Ovary (tissue), 7 donors: ENCODE measurements at regions not wholly inside any gene's neighbourhood (a gene's known extent, or its start where the extent isn't known, plus 50 kb on each side); places are given as distances from the start of the nearest gene placed in this dataset.

Source experiments
- DNase-seq, 5 donors: peaks; one replicate each; pipeline ENCODE4 v3.0.0-alpha.2; 2019 to 2020
- H3K27ac ChIP-seq, 2 donors: fragments of 200-600 bp; one replicate each; pipeline versions ENCODE4 v1.5.1 to v1.8.0; 2019 to 2022
- H3K27me3 ChIP-seq: fragments of 200-600 bp; one replicate; pipeline ENCODE4 v1.8.0; 2022
- H3K36me3 ChIP-seq: fragments of 200-600 bp; sonication (generic); one replicate; pipeline ENCODE4 v1.5.1; 2019
- H3K4me1 ChIP-seq: one replicate; pipeline ENCODE4 v1.8.1; 2013; ENCODE audit warnings: mild to moderate bottlenecking, moderate library complexity; ENCODE audit not compliant: insufficient read depth
- H3K4me3 ChIP-seq: fragments of 200-600 bp; sonication (generic); one replicate; pipeline ENCODE4 v1.5.1; 2017
- H3K9me3 ChIP-seq, 2 donors: fragments of 200-600 bp in 1 of 2; sonication (generic) in 1 of 2; one replicate each; pipeline versions ENCODE4 v1.5.1 to v1.8.1; 2013 to 2019; ENCODE audit warnings: mild to moderate bottlenecking in 1 of 2, moderate library complexity in 1 of 2
- CTCF ChIP-seq, 3 donors: fragments of 450-650 bp in 2 of 3; fragments of 200-600 bp in 1 of 3; IDR thresholded peaks; one replicate each; pipeline versions ENCODE4 v1.5.1 to v1.8.0; 2016 to 2022; ENCODE audit warnings: antibody characterized with exemption in 3 of 3, mild to moderate bottlenecking in 1 of 3
- EP300 ChIP-seq: sonication (generic); formaldehyde crosslinking; IDR thresholded peaks from one replicate; pipeline ENCODE4 v1.6.1; 2017; ENCODE audit warnings: antibody characterized with exemption
- POLR2A ChIP-seq: fragments of 450-650 bp; IDR thresholded peaks from one replicate; pipeline ENCODE4 v1.6.1; 2017; ENCODE audit warnings: antibody characterized with exemption, mild to moderate bottlenecking, moderate library complexity
- WGBS, 3 donors: extraction: QIAGEN DNeasy Blood & Tissue Kit in 1 of 3; methylation state at CpG; one replicate each; pipeline versions ENCODE4 v1.1.5 to v1.1.7; 2013 to 2017; 5-methylcytosine and 5-hydroxymethylcytosine counted together
- intact Hi-C, 4 donors: fragments of 100-400 bp; cut with DNase I; formaldehyde crosslinking; loops; one replicate each; pipeline versions ENCODE4 v1.11.0 to v1.15.1; 2022 to 2023
- donor health status: DM: no; HTN: no; CAD: no; lungs with moderate emphysema.
- donor health status: DM: no; HTN: no; CAD: no.
- donor health status: Bipolar disorder and iron deficiency.
- donor health status: DM: no; HTN: no; CAD: no.
- donor health status: DM: yes; HTN: yes; CAD: no.

- Histone ChIP-seq H3K9me3 (no peaks in the 10 kb centered on the region), H3K27me3 (no peaks in the 10 kb centered on the region), H3K4me3 (no peak overlapping the region), H3K4me1 (no peaks in the 10 kb centered on the region), H3K27ac (no peak overlapping the region), H3K36me3 (no peaks in the 10 kb centered on the region)
- TF ChIP-seq CTCF (IDR thresholded peaks at IDR 0.05) (no peak), EP300 (no peak), POLR2A (no peak)
- intact Hi-C loops: no loop called here
- no peak for DNase-seq
These were observed 570.0 kb downstream of the PTPRC start for GRCh38 chr1:199208847-199209246.

GRCh38 chr1:199218065-199218464 lies 579.2 kb downstream of the PTPRC start:
- H3K4me3 ChIP-seq: no peak overlapping the region
- 78 to 92% (median 78%) methylated on average over 2 of the region's 2 CpGs for WGBS, 3 donors
- no peaks in the 10 kb centered on the region for H3K27me3 ChIP-seq
- TF ChIP-seq POLR2A (no peak), EP300 (no peak), CTCF (IDR thresholded peaks at IDR 0.05) (no peak)
- no peak overlapping the region for H3K27ac ChIP-seq
- intact Hi-C loops: no loop called here
- no peaks in the 10 kb centered on the region for H3K4me1 ChIP-seq
- H3K36me3 ChIP-seq: no peaks in the 10 kb centered on the region
- DNase-seq: no peak
- no peaks in the 10 kb centered on the region for H3K9me3 ChIP-seq

- TF ChIP-seq EP300 (no peak), POLR2A (no peak), CTCF (IDR thresholded peaks at IDR 0.05) (no peak)
- no peaks in the 10 kb centered on the region for H3K4me1 ChIP-seq
- WGBS, 3 donors: 28 to 64% (median 48%) methylated on average over 2 of the region's 2 CpGs
- H3K36me3 ChIP-seq: no peaks in the 10 kb centered on the region
- no peaks in the 10 kb centered on the region for H3K9me3 ChIP-seq
- DNase-seq: no peak
- no peak overlapping the region for H3K27ac ChIP-seq
- no peak overlapping the region for H3K4me3 ChIP-seq
- intact Hi-C loops: no loop called here
- H3K27me3 ChIP-seq: no peaks in the 10 kb centered on the region
These were observed 579.7 kb downstream of the PTPRC start for GRCh38 chr1:199218533-199218932.

GRCh38 chr1:199220031-199220430 lies 581.2 kb downstream of the PTPRC start:
- H3K4me3 ChIP-seq: no peak overlapping the region
- no peak for TF ChIP-seq CTCF (IDR thresholded peaks at IDR 0.05)
- no peak for TF ChIP-seq EP300
- TF ChIP-seq POLR2A: no peak
- H3K4me1 ChIP-seq: no peaks in the 10 kb centered on the region
- no peaks in the 10 kb centered on the region for H3K36me3 ChIP-seq
- WGBS, 3 donors: 72 to 77% (median 74%) methylated on average over 2 of the region's 2 CpGs
- intact Hi-C loops: no loop called here
- H3K27ac ChIP-seq: no peak overlapping the region
- H3K27me3 ChIP-seq: no peaks in the 10 kb centered on the region
- DNase-seq: no peak
- no peaks in the 10 kb centered on the region for H3K9me3 ChIP-seq
